ENCODE measurements at regions not wholly inside any gene's neighbourhood (a gene's known extent, or its start where the extent isn't known, plus 50 kb on each side); places are given as distances from the start of the nearest gene placed in this dataset.
"Not testable (repeated sequence)": the region's sequence is repeated elsewhere in the genome, so short reads cannot be mapped to it uniquely, and the experiment has no call there.

DNA sequence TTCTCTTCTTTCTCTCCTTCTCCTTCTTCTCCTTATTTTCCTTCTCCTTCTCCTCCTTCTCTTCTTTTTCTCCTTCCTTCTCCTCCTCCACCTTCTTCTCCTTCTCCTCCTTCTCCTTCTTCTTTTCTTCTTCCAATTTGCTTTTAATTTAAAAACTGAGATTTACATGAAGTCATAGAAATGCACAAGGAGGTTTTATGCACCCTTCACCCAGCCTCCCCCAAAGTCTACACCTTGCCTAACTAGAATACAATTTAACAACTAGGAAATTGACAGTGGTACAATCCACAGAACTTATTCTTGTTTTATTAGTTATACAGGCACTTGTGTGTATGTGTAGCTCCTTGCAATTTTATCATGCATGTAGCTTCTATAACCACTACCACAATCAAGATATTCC is 826.7 kb downstream of the KCNJ2 start:
- DNase-seq (ENCODE audit: low spot score) = no peak

DNA sequence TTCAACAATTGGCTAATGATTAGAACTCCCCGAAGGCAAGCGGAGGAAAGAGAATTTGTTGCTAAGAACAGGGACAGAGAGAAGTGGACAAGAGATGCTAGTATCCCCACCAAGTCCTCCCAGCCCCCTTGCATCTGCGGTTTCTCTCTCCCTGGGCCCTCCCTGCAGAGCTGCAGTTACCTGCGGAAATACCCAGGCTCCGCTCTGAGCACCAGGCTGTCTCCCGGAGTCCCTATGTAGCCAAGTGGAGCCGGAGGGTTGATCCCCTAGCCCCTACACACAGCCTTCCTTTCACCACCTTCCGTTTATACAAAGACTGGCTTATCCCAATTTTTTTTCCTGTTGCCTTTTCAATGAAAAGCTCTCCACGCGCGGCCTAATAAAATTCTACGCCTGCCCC is 834.4 kb downstream of the KCNJ2 start:
- DNase-seq (ENCODE audit: low spot score) = no peak

DNA sequence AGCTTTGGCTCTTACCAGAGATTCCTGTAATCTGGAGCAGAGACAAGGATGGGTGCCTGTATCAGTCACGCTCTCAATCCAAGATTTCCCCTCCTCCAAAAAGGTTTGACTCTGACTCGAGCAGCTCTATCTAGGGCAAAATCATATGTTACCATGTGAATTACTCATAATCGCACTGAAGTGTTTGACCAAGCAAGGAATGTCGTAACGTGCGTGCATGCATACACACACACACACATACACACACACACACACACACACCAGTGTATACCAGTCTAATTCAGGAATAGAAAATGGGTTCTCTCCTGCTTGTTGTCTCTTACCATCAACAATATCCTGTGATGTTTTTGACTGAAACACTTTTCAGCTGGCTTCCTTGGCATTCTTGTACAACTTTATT is 835.1 kb downstream of the KCNJ2 start:
- DNase-seq (ENCODE audit: low spot score) = no peak

DNA sequence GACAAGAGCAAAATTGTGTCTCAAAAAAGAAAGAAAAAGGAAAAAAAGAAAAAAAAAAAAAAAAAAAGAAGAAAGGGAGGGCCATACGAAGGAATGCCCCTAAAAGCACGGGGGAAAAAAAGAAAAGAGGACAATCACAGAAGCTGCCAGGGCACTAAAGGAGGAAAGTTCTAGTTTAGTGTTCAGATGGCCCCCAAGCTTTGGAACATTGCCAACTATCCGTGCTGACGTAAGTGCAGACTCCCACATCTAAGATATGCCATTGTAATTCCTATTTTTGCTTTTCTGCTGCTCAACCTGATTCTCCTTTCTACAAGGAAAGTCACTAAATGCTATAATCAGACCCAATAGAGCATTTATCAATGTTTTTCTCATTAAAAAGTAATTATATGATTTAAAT is 842.1 kb downstream of the KCNJ2 start:
- DNase-seq (ENCODE audit: low spot score) = no peak

DNA sequence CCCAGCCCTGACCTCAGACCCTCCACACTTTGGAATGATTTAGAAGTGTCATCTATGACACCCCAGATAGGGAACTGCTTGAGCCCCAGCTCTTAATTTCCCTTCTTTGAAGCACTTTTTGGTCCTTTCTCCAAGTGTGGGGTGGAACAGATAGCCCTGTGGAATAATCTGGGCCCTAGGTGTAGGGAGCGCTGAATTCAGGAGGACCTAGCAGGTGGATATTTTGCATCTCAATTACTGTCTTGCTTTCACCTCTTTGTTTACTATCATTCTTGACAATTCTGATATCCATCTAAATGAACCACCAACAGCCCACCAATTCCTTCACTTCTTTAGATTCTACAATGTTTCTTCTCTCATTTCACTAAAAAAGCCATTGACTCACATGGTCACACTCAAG is 850.4 kb downstream of the KCNJ2 start:
- DNase-seq (ENCODE audit: low spot score) = no peak

DNA sequence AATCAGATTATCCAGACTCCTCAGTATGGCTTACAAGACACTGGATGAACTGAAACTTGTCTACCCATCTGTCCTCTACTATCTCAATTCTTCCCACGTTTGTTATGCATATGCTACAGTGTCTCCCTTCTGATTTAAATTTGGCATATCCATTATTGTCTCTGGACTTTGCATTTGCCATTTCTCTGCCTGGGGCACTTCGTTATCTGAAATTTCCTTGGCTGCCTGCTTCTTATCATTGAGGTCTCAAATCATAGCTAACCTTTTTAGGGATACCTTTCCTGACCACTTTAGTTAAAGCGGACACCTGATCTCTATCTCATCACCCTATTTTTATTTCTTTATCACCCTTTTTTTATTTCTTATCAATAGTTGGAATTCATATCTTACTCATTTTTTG is 853.4 kb downstream of the KCNJ2 start:
- no peak for DNase-seq (ENCODE audit: low spot score)

DNA sequence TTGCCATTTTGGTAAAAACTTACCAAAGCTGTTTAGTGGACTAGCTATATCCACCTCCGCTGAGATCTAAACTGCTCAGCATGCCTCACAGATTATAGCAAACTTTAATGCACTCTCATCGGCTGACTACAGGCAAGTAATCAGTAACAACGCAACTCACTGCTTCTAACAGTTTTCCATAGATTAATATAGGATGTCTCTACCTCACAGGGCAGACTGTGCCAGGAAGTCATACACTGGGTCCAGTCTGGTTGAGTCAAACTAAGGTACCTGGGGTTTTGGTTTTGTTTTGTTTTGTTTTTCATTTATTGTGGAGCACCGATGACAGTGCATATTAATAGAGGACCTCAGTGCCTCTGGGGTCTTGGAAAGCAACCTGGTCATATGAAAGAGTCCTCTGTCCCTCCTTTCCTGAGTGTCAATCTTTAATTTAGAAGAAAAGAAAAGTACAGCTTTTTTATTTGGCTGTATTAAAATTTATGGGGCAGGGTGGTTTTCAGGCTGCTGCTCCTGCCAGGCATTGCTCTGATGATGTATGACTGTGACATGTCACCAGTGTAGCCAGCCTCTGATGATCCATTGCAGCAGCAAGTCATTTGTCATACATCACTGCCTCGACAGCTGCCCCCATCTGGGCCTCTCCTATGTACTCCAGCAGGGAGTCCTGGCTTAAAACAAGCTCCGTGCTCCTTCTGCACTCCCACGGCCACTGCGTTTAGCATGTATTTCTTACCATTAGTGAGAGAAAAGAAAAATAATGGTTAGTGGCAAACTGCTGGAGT is 854.1 kb downstream of the KCNJ2 start:
- peak; percentile 25 for DNase-seq (ENCODE audit: low spot score)

DNA sequence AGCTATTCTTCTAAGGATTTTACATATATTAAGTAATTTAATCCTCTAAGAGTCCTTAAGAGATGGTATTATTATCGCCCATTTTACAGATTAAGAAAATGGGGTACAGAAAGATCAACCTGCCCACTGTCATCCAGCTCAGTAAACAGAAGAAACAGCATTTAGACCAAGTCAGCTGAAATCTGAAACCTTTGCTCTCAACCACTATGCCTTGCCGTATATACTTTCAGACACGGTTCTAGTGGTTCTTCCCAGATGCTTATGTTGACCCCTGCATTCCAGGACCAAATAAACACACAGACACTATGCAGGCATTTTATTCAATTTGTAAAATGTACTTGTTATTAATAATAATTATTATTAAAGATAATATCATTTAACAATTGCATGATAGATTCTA is 854.8 kb downstream of the KCNJ2 start:
- DNase-seq (ENCODE audit: low spot score) = no peak

DNA sequence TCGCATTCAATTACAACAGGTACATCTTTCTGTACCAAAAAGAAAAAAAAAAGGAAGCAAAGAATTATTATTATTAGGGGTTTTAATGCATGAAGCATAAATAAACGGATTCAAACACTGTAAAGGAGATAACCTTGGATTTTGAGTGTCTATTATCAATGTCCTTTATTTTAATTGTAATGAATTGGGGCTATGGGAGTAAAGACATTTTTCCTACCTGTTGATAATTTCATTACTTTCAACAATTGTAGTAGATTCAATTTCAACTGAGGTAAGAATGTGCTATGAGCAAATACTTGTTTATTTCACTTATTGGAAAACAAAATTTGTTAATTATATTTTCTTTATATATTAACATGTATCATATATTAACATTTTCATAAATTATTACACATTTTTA is 855.6 kb downstream of the KCNJ2 start:
- DNase-seq (ENCODE audit: low spot score) = no peak

DNA sequence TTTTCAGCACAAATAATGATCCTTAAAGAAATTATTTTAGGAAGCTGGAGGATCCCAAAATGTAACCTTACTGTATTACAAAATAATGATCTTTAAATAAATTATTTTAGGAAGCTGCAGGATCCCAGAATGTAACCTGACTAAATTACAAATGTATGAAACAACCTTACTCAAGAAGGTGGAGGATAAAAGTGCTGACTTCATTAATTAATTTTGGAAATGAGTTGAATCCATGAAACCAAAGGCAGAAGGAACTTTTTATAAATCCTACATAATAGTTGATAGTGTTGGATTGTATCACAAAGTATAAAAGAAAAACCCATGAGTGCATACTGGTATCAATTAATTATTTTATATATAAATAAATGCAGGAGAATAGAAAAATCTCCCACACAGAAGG is 859.9 kb downstream of the KCNJ2 start:
- DNase-seq (ENCODE audit: low spot score) = no peak

DNA sequence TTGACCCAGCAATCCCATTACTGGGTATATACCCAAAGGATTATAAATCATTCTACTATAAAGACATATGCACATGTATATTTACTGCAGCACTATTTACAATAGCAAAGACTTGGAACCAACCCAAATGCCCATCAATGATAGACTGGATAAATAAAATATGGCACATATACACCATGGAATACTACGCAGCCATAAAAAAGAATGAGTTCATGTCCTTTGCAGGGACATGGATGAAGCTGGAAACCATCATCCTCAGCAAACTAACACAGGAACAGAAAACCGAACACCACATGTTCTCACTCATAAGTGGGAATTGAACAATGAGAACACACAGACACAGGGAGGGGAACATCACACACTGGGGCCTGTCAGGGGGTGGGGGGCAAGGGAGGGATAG is 862.0 kb downstream of the KCNJ2 start:
- DNase-seq (ENCODE audit: low spot score) = not testable (repeated sequence)

DNA sequence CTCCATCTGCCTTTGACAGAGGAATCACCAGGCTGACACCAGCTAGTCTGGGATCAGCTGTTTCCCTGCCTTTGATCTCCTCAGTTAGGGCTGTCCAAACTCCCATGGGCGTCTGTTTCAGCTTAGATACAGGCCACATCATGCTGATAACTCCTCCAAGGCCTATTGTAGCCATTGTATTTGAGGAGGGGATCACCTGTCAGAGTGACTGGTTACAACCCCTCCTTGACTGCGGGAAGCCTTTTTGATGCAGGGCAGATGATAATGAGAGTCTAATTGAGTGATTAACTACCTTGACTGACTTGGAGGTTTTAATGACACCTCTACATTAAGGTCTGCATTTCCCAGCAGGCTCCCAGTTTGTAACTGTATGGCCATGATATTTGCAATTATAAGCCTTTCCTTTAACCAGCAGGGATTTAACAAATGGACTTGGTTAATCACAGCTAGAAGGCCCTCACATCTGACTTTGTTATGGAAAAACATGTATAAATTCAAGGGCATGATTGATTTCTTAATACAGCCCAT is 863.5 kb downstream of the KCNJ2 start:
- DNase-seq (ENCODE audit: low spot score) = no peak

DNA sequence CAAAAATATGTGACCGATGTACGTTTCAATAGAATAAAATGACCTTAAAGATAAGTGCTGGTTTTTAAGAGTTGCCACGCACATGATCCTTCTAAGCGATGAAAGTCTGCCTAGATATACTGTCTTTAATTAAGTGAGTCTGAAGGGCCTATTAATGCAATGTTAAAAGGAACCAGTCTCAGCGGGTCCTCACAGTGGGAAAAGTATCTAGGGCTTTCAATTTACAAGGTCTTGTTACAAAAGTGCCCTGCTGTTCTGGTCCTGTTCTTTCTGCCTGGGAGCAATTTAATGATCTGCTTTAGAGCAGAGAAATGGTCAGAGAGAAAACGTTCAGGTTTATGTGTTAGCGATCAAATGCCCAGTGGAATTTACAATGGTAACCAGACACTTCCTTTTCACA is 864.0 kb downstream of the KCNJ2 start:
- DNase-seq (ENCODE audit: low spot score) = no peak

DNA sequence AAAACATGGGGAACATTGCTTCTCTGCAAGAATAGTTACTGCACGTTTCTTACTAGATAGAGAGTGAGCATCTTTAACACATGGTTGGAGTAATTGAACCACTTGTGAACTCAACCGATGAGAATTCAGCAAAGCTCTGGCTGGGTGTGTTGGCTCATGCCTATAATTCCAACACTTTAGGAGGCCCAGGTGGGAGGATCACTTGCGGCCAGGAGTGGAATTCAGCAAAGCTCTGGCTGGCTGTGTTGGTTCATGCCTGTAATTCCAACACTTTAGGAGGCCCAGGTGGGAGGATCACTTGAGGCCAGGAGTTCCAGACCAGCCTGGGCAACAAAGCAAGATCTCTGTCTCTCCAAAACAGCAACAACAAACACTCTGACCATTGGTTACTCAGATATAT is 865.9 kb downstream of the KCNJ2 start:
- DNase-seq (ENCODE audit: low spot score) = no peak

DNA sequence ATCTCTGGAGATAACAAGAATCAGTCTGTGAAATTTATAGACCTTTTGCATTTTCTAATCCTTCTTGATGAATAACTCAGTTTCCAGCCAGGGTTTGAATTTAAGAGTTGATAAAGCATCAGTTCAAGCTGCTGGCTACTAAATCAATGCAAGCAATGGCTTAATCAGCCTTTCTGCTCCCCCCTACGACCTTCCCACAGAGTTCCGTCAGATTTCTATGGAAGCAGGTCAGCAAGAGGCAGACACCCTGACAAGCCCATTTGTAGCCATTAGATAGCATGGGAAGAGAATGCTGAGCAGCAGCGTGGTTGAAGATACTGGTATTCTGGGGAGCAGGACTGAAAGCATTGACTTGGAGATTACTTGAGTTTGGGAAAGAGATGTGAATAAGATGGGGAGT is 868.1 kb downstream of the KCNJ2 start:
- no peak for DNase-seq (ENCODE audit: low spot score)

DNA sequence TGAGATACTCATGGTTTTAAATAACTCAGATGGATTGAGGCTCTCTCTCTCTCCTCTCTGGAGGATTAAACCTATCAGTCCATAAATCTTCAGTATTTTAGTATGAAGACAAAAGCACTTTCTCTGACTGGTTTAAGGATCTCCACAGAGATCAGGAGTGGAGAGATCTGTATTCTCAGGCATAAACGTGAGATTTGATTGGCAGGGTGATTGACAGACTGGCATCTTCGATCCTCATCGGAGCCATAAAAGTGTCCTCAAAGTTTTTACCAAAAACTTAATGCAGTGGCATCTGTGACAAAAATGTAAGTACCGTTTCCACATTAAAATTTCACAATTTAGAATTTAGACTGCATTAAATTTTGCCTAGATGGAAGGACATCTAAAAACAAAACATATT is 870.1 kb downstream of the KCNJ2 start:
- DNase-seq (ENCODE audit: low spot score) = no peak

DNA sequence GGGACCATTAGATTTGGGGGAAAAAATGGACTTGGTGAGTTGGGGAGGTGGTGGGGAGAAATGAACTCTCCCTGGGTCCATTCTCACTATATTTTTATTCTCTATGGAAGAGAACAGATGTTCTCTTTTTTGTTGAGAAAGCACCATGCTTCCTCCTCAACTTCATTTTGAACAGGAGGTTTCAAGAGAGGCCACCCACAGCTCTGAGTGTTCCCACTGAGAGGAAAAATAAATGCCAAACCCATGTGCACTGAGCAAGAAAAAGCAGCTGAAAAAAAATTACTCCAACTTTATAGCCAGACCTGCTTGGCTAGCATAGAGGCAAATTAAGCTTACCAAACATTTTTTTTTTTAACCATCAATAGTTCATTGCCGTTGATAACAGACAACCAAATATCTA is 883.6 kb downstream of the KCNJ2 start:
- DNase-seq (ENCODE audit: low spot score) = no peak

DNA sequence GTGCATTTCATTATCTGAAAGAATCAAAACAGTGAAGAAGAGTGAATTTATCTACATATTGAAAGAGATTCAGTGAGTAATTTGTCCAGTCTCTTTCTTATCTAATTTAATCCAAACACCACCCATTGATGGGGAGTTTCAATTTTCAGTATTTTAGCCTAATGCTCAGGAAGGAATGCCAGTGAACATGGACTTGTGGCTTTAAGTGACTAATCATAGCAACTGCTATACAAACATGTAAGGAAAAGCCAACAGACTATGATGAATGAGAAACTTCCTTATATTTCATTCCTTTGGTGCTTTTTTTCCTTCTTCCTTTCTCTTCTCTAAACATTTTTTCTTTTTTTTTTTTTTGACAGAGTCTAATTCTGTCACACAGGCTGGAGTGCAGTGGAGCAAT is 885.8 kb downstream of the KCNJ2 start:
- peak; percentile 51 for DNase-seq (ENCODE audit: low spot score)

DNA sequence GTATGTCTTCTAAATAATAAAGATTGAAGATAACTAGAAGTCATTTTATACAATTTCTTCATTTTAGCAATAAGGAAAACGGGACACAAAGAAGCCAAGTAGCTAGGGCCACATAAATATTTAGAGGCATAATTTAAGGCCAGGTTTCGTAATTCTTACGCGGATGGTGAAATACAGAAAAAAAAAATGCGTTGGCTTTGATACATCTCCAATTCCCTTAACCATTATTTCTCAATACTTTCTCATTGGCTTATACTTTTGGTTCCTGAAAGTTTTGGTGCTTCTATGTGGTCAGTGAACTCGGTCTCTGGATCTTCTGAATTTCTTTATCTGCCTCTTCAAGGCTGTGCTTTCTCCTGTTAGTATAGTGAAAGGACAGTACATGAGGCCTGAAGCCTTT is 888.1 kb downstream of the KCNJ2 start:
- DNase-seq (ENCODE audit: low spot score) = no peak

DNA sequence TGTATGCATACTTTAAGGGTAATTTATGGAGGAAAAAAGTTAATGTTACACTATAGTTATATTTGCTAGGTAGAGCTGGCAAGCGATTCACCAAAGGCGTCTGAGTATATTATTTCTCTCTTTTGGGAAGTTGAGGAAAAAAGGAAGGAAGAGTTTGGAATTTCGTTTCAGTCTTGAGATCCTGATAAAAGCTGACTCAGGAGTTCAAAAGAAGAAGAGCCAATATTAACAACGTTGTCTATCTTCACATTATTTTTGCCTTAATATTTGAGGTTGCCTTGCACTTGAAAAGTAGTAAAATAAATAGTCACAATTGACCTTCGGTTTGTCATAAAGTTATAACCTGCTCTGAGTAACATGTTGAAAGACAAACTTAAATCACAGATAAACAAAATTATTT is 888.6 kb downstream of the KCNJ2 start:
- DNase-seq (ENCODE audit: low spot score) = no peak

DNA sequence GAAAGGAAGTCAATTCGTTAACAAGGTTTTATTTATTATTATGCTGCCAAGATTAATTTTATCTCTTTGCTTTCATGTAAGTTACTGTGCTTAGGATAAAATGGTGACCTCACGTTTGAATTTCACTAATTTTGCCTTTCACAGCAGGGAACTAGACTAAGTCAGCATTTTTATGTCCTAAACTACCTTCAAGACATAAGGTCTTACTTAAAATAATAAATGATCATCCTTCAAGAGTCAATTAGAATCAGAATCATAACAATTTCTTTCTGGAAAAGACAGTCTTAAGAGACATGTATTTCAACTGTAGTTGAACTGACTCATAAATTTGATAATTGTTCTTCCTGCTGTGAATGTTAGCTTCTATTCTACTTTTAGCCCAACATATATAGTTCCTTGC is 893.8 kb downstream of the KCNJ2 start:
- DNase-seq (ENCODE audit: low spot score) = no peak

DNA sequence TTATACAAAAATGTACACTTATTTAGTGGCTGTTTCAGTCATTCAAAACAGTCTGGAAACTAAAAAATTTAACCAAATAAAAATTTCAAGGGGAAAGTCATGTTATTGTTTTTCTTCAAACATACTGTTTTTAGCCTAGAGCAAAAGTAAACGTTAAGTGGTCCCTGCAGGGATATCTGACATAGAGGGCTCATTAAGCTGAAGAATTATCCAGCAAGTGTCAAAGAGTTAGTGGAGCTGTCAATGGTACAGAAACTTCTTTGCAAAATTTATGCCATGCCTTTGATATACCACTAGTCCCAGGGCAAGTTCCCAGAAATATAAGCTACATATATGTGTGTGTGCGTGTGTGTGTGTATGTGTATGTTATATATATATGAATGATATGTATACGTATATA is 894.2 kb downstream of the KCNJ2 start:
- DNase-seq (ENCODE audit: low spot score) = no peak

DNA sequence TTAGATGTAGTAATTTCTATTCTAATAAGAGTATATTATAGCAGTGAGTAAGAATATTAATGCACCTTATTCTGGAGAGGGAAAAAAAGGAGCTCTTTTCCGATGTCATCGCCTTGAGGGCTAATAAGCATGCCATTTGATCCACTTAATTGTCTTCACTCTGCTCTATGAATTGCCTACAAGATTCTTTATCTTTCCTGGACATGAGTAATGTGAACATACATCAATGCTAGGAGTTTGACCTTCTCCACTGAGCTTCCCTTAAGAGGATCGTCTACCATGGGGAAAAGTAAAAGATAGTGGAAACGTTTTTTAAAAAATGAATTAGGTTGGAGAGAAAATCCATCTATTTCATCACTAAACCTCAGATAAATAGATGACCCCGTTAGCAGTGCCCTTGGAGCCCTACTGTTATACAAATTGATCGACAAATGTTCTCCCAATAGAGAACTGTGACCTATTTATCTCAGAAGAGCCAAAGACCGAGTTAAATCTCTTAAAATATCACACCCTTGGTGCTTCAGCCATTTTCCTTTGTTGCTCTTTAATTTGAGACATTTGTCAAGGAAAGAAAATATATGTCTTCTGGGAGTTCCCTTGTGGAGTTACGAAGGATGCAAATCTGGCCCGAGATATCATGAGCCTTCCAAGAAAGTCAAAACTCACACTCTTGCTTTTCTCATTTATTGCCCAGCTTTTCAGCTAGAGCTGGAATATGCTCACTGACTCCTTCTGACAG is 898.5 kb downstream of the KCNJ2 start:
- no peak for DNase-seq (ENCODE audit: low spot score)

DNA sequence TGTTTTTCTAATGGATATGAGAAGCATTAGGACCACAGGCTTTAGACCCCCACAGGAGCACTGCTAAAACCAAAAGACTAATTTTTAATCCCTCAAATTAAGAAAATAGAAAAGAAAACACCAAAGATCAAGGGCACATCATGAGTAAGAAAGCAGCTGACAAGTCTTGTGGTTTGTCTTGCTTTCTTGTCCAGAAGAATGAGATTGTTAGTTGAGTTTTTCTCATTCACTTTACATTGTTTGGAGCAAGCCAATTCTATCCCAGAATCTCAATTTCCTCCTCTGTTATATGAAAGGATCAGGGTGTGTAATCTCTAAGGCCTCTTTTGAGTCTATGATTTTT is 899.0 kb downstream of the KCNJ2 start:
- DNase-seq (ENCODE audit: low spot score) = no peak

All from A172 (cell line).